ACC112 (cell line): ENCODE measurements at regions not wholly inside any gene's neighbourhood (a gene's known extent, or its start where the extent isn't known, plus 50 kb on each side); places are given as distances from the start of the nearest gene placed in this dataset.

ENCODE experiments used
- H2AFZ ChIP-seq: fragments of 200-600 bp; sonication (generic); one replicate; pipeline ENCODE4 v1.6.0; 2017; ENCODE audit warnings: antibody characterized with exemption, low read length; ENCODE audit not compliant: unreplicated experiment
- H3K27ac ChIP-seq: fragments of 200-600 bp; sonication (generic); 2 replicates; pipeline ENCODE4 v1.5.1; 2014; ENCODE audit warnings: low read depth, mild to moderate bottlenecking, antibody characterized with exemption, low read length, moderate library complexity
- H3K27me3 ChIP-seq: fragments of 200-600 bp; sonication (generic); 2 replicates; pipeline ENCODE4 v1.6.1; 2014; ENCODE audit warnings: mild to moderate bottlenecking, antibody characterized with exemption, low read length, moderate library complexity, mixed read lengths; ENCODE audit not compliant: insufficient read depth
- H3K36me3 ChIP-seq: fragments of 200-600 bp; sonication (generic); 2 replicates; pipeline ENCODE4 v1.6.1; 2016; ENCODE audit warnings: mild to moderate bottlenecking, antibody characterized with exemption, low read length, moderate library complexity, mixed read lengths; ENCODE audit not compliant: insufficient read depth
- H3K4me1 ChIP-seq: fragments of 200-600 bp; sonication (generic); one replicate; pipeline ENCODE4 v1.6.1; 2016; ENCODE audit warnings: low read length, mixed read lengths; ENCODE audit not compliant: insufficient read depth, unreplicated experiment, control insufficient read depth
- H3K4me3 ChIP-seq: fragments of 200-600 bp; sonication (generic); 2 replicates; pipeline ENCODE4 v1.5.1; 2014; ENCODE audit warnings: mild to moderate bottlenecking, low read depth, low read length
- H3K79me2 ChIP-seq: fragments of 200-600 bp; sonication (generic); one replicate; pipeline ENCODE4 v1.6.0; 2016; ENCODE audit warnings: low read length; ENCODE audit not compliant: control insufficient read depth, unreplicated experiment, insufficient read depth

GRCh38 chr18:41659438-41660130 lies 295.4 kb upstream of the PIK3C3 start:
- no peaks in the 10 kb centered on the region for H3K79me2 ChIP-seq
- no peak overlapping the region for H3K27ac ChIP-seq
- no peaks in the 10 kb centered on the region for H3K27me3 ChIP-seq
- no peaks in the 10 kb centered on the region for H3K36me3 ChIP-seq
- H3K4me3 ChIP-seq = no peak overlapping the region
- H2AFZ ChIP-seq = no peak overlapping the region
- no peaks in the 10 kb centered on the region for H3K4me1 ChIP-seq

GRCh38 chr18:41657189-41657588 lies 297.8 kb upstream of the PIK3C3 start:
- Histone ChIP-seq H3K27ac (no peak overlapping the region), H2AFZ (no peak overlapping the region), H3K27me3 (no peaks in the 10 kb centered on the region), H3K4me3 (no peak overlapping the region), H3K79me2 (no peaks in the 10 kb centered on the region), H3K36me3 (no peaks in the 10 kb centered on the region), H3K4me1 (no peaks in the 10 kb centered on the region)

GRCh38 chr18:41655074-41655473 lies 300.0 kb upstream of the PIK3C3 start:
- Histone ChIP-seq H3K36me3 (no peaks in the 10 kb centered on the region), H3K27ac (no peak overlapping the region), H3K27me3 (no peaks in the 10 kb centered on the region), H3K4me3 (no peak overlapping the region), H3K4me1 (no peaks in the 10 kb centered on the region), H3K79me2 (no peaks in the 10 kb centered on the region), H2AFZ (no peak overlapping the region)

- Histone ChIP-seq H3K27ac (no peak overlapping the region), H3K79me2 (no peaks in the 10 kb centered on the region), H2AFZ (no peak overlapping the region), H3K4me1 (no peaks in the 10 kb centered on the region), H3K27me3 (no peaks in the 10 kb centered on the region), H3K4me3 (no peak overlapping the region), H3K36me3 (no peaks in the 10 kb centered on the region)
These were observed 307.1 kb upstream of the PIK3C3 start for GRCh38 chr18:41647914-41648313.

- Histone ChIP-seq H3K36me3 (no peaks in the 10 kb centered on the region), H3K27me3 (no peaks in the 10 kb centered on the region), H3K4me1 (no peaks in the 10 kb centered on the region), H3K79me2 (no peaks in the 10 kb centered on the region), H3K4me3 (no peak overlapping the region), H3K27ac (no peak overlapping the region), H2AFZ (no peak overlapping the region)
These were observed 308.0 kb upstream of the PIK3C3 start for GRCh38 chr18:41646915-41647620.

GRCh38 chr18:41645589-41646360 lies 309.3 kb upstream of the PIK3C3 start:
- H3K79me2 ChIP-seq = no peaks in the 10 kb centered on the region
- no peaks in the 10 kb centered on the region for H3K27me3 ChIP-seq
- H3K36me3 ChIP-seq = no peaks in the 10 kb centered on the region
- no peak overlapping the region for H3K4me3 ChIP-seq
- no peak overlapping the region for H3K27ac ChIP-seq
- H3K4me1 ChIP-seq = no peaks in the 10 kb centered on the region
- no peak overlapping the region for H2AFZ ChIP-seq

- H2AFZ ChIP-seq = no peak overlapping the region
- no peaks in the 10 kb centered on the region for H3K27me3 ChIP-seq
- no peak overlapping the region for H3K4me3 ChIP-seq
- no peaks in the 10 kb centered on the region for H3K36me3 ChIP-seq
- H3K27ac ChIP-seq = no peak overlapping the region
- H3K4me1 ChIP-seq = no peaks in the 10 kb centered on the region
- H3K79me2 ChIP-seq = no peaks in the 10 kb centered on the region
These were observed 310.6 kb upstream of the PIK3C3 start for GRCh38 chr18:41644466-41644865.

- no peak overlapping the region for H3K27ac ChIP-seq
- H2AFZ ChIP-seq = no peak overlapping the region
- H3K36me3 ChIP-seq = no peaks in the 10 kb centered on the region
- H3K27me3 ChIP-seq = no peaks in the 10 kb centered on the region
- no peaks in the 10 kb centered on the region for H3K4me1 ChIP-seq
- H3K4me3 ChIP-seq = no peak overlapping the region
- no peaks in the 10 kb centered on the region for H3K79me2 ChIP-seq
These were observed 311.6 kb upstream of the PIK3C3 start for GRCh38 chr18:41643427-41643826.

- Histone ChIP-seq H3K79me2 (no peaks in the 10 kb centered on the region), H3K4me3 (no peak overlapping the region), H3K36me3 (no peaks in the 10 kb centered on the region), H3K4me1 (no peaks in the 10 kb centered on the region), H3K27me3 (no peaks in the 10 kb centered on the region), H2AFZ (no peak overlapping the region), H3K27ac (no peak overlapping the region)
These were observed 312.3 kb upstream of the PIK3C3 start for GRCh38 chr18:41642756-41643155.

GRCh38 chr18:41639218-41639617 lies 315.8 kb upstream of the PIK3C3 start:
- no peaks in the 10 kb centered on the region for H3K36me3 ChIP-seq
- no peaks in the 10 kb centered on the region for H3K4me1 ChIP-seq
- H3K79me2 ChIP-seq = no peaks in the 10 kb centered on the region
- H3K4me3 ChIP-seq = no peak overlapping the region
- H2AFZ ChIP-seq = no peak overlapping the region
- no peak overlapping the region for H3K27ac ChIP-seq
- no peaks in the 10 kb centered on the region for H3K27me3 ChIP-seq
